Renal cortex interstitium (tissue), 11 donors: ENCODE measurements at regions not wholly inside any gene's neighbourhood (a gene's known extent, or its start where the extent isn't known, plus 50 kb on each side); places are given as distances from the start of the nearest gene placed in this dataset.

Experiments
- DNase-seq, 11 donors: peaks; one replicate each; pipeline ENCODE4 v3.0.0-alpha.2; 2013; ENCODE audit warnings: low read depth in 9 of 11, low spot score in 4 of 11; ENCODE audit errors: extremely low read depth in 1 of 11

DNA sequence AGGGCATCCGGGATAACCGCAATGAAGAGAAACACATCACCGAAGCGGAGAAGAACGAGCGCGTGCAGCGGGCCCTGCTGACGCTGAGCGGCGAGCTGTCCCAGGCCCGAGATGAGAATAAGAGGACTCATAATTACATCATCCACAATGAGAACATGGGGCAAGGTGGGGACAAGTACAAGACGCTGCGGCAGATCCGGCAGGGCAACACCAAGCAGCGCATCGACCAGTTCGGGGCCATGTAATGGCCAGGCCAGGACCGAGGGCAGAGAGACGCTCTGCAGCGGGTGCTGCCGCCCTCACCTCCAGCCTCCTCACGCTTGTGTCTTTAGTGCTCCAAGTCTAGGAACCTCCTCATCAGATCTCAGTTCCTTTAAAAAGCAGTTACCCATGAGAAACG lies 863.7 kb upstream of the ALCAM start:
- no peak for DNase-seq

DNA sequence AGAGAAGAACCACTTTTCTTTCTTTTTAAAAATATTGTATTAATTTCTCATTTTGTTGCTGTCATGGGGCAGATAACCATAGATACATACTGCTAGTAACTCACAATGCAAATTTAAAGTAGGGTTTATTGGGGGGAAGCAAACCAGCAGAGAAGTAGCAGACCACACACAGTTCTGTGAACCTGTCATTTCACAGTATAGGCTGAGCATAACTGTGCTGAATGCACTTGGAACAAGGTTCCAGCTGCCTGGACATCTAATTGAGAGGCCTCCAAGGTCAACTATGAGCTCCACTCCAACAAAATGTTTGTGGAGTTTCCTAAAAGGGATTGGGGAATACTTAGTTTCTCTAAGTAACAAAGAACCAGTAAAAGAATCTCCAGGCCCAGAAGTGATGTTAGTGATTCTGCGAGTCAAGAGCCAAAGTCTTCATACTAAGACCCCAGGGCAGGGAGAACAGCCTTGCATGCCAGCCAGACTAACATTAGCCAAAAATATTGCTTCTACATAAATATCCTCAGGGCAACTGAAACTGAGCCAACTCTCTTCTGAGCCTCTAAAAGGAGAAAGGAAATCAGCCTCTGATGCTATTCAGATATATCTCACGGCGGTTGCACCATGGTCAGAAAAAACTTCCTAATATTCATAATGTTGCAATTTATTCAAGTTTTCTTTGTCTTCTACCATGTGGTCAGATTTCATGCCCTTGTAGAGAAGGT lies 856.4 kb upstream of the ALCAM start:
- DNase-seq: no peak

DNA sequence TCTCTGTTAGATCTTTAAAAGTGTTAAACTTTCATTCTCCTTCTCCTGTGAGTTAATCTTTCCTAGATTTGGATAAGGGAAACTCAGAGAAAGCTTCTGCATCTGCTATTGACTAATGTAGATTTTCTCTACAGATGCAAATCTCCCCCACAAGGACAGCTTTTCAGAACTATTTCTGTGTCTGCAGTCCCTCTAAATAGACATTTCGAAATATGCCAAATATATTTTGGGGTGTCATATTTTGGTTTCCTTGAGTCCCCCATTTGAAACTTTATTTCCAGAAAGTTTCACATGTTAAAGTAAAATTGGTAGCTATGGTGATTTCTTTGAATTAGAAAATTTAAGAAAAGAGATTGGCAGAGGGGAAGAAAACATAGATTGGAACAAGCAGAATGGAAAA lies 852.3 kb upstream of the ALCAM start:
- DNase-seq: no peak

DNA sequence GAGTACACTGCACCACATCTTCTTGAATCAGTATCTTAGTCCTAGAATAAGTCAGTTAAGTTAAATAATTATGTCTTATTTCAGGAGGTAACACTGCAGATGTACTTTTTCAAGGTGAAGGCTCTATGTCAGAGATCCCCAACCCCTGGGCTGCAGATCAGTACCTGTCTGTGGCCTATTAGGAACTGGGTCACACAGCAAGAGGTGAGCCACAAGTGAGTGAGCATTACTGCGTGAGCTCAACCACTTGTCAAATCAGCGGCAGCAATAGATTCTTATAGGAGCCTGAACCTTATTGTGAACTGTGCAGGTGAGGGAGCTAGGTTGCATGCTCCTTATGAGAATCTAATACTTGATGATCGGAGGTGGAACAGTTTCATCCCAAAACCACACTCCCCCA lies 851.9 kb upstream of the ALCAM start:
- DNase-seq: no peak

DNA sequence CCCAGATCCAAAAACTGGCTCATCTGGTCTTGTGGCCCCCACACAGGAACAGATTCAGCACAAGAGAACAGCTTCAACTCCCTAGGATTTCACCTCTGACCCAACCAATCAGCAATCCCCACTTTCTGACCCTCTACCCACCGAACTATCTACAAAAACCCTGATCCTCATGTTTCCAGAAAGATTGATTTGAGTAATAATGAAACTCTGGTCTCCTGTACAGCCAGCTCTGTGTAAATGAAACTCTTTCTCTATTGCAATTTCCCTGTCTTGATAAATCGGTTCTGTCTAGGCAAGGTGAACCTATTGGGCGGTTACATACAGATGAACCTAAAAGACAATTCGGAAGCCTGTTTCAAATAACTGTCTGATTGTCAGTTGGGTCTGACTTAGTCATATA lies 847.6 kb upstream of the ALCAM start:
- no peak for DNase-seq

DNA sequence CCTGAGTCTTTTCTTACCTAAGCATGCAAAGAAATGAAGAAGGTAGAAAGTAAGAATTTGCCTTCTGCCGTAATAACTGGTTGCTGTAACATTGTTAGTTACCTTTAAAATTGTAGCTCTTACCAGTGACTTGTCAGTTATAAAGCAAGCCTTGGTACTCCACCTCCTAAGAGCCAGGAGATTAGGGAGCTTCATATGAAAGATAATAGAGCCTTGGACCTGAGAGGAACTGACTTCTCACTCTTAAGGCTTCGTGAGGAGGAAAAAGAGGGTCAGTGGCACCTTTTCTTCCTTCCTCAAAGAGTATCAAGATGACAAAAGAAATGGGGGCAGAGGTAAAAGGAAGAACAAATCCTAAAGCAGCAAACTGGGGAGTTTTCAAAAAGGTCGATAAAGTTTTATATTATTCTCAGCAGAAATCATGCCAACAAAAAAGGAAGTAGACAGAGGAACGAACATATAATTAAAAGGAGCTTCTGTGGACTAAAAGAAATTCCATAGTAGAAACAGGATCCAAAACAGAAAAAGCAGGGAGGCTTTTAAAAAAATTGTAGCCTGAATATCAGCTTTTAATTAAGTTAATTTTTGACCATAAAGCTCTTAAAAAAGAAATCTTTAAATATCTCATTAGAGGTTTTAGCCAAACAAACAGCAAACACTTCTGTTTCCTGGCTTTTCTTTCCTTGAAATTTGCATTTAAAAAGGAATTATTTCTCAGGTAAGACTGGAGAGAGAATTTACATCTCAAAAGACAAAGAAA lies 847.1 kb upstream of the ALCAM start:
- no peak for DNase-seq

DNA sequence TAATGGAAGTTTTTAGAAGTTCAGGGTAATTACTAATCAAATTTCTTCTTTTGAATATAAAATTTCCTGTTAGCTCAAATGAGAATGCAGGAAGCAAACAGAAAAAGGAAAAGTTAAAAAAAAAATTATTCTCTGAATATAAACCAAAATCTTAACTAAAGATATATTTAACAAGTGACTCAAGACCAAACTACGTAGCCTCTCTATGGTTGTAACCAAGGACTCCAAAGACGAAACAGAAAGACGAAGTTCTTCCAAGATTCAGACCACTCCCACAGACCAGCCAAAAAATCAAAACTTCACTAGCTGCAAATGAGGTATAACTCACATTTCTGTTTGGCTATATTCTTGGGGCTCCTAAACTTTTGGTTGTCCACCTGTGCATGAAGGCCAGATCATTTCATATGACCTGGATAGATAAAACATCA lies 846.5 kb upstream of the ALCAM start:
- DNase-seq: no peak

DNA sequence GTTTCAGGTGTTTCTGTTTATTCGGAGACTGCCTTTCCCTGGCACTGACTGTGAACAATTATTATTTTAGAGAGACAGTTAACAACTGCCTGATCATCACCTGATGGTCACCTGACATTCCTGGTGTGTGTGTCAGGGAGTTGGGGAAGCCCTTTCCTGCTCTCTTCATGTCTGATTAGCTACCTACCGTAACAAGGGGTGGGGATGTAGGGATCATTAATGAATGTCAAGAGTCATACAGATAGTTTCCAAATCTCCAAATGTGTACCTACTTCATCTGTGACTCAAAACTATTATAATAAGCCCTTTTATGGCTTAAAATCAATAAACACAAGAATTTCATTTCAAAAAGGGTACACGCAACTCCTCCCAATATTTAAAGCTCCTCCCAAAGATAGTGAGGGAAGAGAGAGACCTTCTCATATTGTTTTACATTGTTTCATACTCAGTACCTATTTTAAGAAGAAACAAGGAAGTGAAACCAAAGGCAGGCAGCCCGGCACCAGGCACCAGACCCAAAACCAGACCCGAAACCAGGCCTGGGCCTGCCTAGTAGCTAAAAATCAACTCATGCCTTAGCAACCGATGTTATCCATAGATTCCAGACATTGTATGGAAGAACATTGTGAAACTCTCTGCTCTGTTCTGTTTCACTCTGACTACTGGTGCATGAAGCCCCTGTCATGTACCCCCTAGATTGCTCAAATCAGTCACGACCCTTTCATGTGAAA lies 844.9 kb upstream of the ALCAM start:
- DNase-seq: no peak

DNA sequence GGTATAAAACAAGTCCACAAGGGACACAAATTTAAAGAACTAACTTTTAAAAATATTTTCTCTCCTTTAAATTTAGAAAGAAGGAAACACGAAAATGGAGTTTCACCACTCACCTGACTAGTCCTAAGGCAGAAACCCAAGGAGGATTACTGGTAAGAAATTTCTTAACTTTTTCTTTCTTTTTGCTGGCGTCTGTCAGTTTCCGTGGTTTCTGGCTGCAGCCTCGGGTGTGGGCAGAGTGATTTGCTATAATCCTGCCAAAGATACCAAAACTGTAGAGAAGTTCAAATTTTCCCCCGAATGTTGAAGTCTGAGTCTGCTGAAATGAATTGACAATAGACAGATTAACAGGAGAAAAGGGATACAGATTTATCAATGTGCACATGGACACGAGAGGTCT lies 843.6 kb upstream of the ALCAM start:
- no peak for DNase-seq

DNA sequence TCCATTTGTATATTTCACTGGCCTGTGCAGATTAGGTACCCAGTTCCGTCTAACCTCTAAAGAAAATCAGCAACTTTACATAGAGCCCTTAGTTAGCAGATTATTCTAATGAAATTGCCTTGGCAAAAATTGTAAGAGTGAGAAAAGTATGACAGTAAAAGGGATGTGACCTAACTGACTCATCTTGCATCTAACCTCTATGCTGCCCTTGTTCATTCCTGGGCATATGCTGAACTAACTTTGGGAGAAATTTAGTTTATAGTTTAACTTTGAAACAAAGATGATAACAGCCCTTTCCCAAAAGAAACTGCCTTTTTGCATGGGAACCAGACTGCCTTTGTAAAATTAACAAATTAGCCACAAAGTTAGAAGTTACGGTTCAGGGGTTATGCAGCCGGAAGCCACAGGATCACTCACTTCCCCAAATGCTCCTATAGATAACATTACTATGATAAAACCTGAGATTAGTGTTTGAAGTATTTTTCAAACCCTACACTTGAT lies 839.8 kb upstream of the ALCAM start:
- DNase-seq: no peak

DNA sequence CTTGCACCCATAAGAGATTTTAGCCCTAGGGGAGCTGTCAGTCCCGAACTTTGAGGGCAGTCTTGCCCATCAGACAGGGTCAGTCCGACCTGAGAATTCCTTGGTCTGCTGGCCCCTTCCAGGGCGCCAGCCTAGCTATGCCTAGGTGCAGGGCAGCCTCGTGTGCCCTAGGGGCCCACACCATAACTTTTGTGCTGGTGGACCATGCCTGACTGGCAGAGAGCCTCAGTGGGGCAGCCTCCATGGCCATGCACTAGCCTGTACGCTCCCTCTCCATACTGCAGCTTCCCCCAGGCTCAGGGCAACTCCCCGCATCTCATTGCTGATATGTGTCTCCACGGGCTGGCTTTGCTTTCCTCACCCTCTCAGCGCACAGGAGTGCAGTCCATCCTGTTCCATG lies 835.8 kb upstream of the ALCAM start:
- DNase-seq: no peak

DNA sequence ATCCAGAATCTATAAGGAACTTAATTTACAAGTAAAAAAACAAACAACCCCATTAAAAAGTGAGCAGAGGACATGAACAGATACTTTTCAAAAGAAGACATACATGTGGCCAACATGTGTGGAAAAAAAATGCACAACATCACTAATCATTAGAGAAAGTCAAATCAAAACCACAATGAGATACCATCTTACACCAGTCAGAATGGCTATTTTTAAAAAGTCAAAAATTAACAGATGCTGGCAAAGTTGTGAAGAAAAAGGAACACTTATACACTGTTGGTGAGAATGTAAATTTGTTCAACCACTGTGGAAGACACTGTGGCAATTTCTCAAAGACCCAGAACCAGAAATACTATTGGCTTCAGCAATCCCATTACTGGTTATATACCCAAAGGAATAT lies 830.0 kb upstream of the ALCAM start:
- no peak for DNase-seq

DNA sequence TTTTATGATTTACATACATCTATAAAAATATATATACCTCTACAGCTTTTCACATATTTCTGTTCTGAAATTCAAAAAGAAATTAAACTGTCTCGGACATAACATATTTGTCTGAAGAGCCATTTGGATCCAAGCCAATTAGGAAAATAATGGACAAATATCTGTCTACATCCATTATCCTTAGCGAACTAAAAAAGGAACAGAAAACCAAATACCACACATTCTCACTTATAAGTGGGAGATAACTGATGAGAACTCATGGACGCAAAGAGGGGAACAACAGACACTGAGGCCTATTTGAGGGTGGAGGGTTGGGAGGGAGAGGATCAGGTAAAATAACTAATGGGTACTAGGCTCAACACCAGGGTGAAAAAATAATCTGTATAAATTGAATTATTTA lies 829.4 kb upstream of the ALCAM start:
- no peak for DNase-seq

DNA sequence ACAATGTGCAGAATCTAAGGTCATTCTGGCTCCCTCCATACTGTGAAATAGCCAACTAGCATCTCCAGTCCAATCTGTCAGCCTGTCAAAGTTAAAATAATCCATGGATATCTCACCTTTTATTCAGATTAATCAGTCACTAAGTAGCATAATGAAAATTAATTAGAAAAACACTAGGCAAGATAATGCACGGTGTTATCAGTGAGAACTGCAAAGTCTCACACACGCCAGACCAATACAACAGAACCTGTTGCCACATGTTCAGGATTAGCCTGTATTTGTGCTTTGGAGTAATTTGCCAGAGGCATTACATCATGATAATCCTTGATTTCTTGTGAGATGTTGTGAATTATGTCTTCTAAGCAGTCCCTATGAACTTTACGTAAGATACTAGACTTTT lies 820.4 kb upstream of the ALCAM start:
- no peak for DNase-seq

DNA sequence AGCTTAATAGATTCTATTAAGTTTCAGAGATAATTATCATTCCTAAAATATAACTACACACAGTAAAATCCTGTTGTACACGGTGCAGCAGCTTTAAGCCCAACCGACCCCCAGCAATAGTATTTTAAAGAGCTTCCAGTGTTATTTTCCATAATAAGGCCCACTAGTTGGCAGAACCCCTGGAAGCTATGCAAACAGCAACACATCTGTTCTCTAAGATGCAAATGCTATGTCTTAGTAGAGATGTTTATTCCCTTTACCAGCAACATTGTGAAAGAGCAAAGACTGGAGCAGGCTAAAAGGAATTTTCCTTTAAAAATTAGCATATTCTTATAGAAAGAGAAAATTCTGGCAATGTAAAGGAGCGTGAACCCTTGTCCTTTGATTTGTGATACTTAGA lies 819.7 kb upstream of the ALCAM start:
- no peak for DNase-seq

DNA sequence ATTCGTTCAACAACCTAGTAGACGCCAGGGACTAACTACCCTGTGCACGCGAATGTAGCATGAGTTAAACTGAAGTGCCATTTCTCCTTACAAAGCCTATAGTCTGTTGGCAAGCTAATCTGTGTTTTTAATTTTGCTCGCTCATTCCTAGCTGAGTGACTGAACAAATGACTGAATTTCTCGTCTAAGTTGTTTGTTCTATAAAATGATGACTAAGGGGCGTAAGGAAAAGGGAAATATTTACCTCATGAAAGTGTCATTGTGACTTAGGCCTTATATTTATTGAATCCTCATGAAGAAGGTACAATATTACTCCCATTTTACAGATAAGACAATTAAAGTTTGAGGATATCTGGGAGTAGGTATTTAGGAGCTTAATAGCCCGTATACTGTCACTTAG lies 818.3 kb upstream of the ALCAM start:
- DNase-seq: no peak

DNA sequence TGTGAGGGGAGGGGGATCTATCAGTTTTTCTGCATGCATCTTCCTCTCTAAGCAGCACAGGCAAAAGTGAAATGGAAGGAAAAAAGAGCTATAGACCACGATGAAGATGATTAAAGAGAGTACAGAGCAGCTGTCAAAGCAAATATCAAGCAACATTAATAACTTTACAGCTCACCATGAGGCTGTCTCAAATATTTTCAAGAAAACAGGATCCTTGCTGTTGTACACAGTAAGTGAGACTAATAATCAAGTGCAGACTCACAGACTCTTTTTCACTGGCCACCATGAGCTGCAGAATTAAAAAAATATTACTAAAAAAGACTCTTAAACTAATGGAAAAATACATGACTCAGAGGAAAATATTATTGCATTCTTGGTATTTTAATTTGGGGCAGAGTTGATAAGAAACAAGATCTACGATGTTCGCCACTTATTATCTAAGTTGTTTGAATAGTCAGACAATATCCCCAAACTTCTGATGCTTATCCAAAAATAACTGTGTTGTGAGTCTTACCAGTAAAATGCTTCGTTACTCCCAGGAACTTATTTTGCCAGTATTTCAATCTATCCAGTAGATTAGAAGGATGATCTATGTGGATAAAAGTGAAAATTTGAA lies 817.5 kb upstream of the ALCAM start:
- DNase-seq: no peak

DNA sequence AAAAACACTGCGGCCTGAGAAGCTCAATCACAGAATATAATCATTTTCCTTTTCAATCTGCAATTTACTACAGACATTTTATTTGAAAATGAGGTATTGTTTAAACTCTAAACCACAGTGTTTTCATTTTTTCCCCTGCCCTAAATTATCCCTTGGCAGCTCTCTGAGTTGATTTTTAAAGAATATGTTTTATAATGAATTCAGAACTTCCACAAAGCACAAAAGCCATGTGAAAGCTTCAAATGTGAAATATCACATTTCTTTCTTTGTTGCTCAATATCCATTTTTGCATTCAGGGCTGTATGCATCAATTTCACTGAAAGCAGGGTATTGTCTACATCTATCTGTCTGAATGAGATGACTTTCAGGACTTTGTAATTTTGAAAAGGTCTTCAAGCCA lies 813.6 kb upstream of the ALCAM start:
- DNase-seq: no peak

DNA sequence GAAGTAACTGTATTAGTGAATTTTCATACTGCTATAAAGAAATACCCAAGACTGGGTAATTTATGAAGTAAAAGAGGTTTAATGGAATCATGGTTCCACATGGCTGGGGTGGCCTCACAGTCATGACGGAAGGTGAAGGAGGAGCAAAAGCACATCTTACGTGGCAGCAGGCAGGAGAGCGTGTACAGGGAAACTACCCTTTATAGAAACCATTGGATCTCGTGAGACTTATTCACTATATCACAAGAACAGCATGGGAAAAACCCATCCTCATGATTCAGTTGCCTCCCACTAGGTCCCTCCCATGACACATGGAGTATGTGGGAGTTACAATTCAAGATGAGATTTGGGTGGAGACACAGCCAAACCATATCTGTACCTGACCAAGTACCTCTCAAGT lies 812.3 kb upstream of the ALCAM start:
- no peak for DNase-seq

DNA sequence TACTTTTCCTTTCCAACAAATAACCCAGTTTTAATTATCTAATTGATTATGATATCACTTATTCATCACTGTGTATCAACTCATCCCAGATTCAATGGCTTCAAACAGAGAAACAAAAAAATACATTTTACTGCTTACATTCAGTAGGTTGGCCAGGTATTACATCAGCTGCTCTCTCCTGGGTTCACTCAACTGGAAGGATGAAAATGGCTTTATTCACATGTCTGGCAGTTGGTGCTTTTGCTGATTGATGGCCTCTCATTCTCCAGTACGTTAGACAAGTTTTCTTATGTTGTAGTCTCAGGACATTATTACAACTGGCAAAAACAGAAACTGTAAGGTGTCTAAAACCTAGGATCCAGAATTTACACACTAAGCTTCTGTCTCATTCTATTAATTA lies 811.0 kb upstream of the ALCAM start:
- DNase-seq: no peak
